ENCODE measurements at regions not wholly inside any gene's neighbourhood (a gene's known extent, or its start where the extent isn't known, plus 50 kb on each side); places are given as distances from the start of the nearest gene placed in this dataset.
"Not testable (repeated sequence)": the region's sequence is repeated elsewhere in the genome, so short reads cannot be mapped to it uniquely, and the experiment has no call there.

GRCh38 chr11:87455180-87455579 is 417.4 kb downstream of the TMEM135 start:
- no peak for DNase-seq

GRCh38 chr11:87454241-87454640 is 416.5 kb downstream of the TMEM135 start:
- DNase-seq: no peak

GRCh38 chr11:87453531-87454089 is 415.9 kb downstream of the TMEM135 start:
- no peak for DNase-seq

- DNase-seq: not testable (repeated sequence)
Observed at GRCh38 chr11:87452025-87452424, 414.3 kb downstream of the TMEM135 start.

GRCh38 chr11:87451395-87451794 is 413.7 kb downstream of the TMEM135 start:
- no peak for DNase-seq

- no peak for DNase-seq
Observed at GRCh38 chr11:87447606-87448005, 409.9 kb downstream of the TMEM135 start.

- DNase-seq: no peak
Observed at GRCh38 chr11:87444993-87445392, 407.3 kb downstream of the TMEM135 start.

GRCh38 chr11:87443707-87444106 is 406.0 kb downstream of the TMEM135 start:
- DNase-seq: no peak

- DNase-seq: no peak
Observed at GRCh38 chr11:87440076-87440770, 402.5 kb downstream of the TMEM135 start.

GRCh38 chr11:87438416-87438815 is 400.7 kb downstream of the TMEM135 start:
- DNase-seq: no peak

GRCh38 chr11:87437844-87438223 is 400.1 kb downstream of the TMEM135 start:
- no peak for DNase-seq

- no peak for DNase-seq
Observed at GRCh38 chr11:87437133-87437843, 399.6 kb downstream of the TMEM135 start.

GRCh38 chr11:87432022-87432421 is 394.3 kb downstream of the TMEM135 start:
- DNase-seq: no peak

GRCh38 chr11:87431392-87431791 is 393.7 kb downstream of the TMEM135 start:
- no peak for DNase-seq

- DNase-seq: no peak
Observed at GRCh38 chr11:87430821-87431220, 393.1 kb downstream of the TMEM135 start.

- no peak for DNase-seq
Observed at GRCh38 chr11:87429996-87430395, 392.3 kb downstream of the TMEM135 start.

GRCh38 chr11:87428266-87428665 is 390.5 kb downstream of the TMEM135 start:
- no peak for DNase-seq

GRCh38 chr11:87425943-87426342 is 388.2 kb downstream of the TMEM135 start:
- no peak for DNase-seq

GRCh38 chr11:87425391-87425790 is 387.7 kb downstream of the TMEM135 start:
- no peak for DNase-seq

- DNase-seq: no peak
Observed at GRCh38 chr11:87423161-87423560, 385.4 kb downstream of the TMEM135 start.

- DNase-seq: no peak
Observed at GRCh38 chr11:87422566-87422965, 384.8 kb downstream of the TMEM135 start.

- peak; percentile 65 for DNase-seq
Observed at GRCh38 chr11:87421422-87421821, 383.7 kb downstream of the TMEM135 start.

- no peak for DNase-seq
Observed at GRCh38 chr11:87417951-87418350, 380.2 kb downstream of the TMEM135 start.

GRCh38 chr11:87405843-87406242 is 368.1 kb downstream of the TMEM135 start:
- no peak for DNase-seq

Data from NCI-H2081 treated with DMSO at 0.1 percent for 48 hours (cell line).